Transverse colon (tissue), 4 donors: ENCODE measurements at regions not wholly inside any gene's neighbourhood (a gene's known extent, or its start where the extent isn't known, plus 50 kb on each side); places are given as distances from the start of the nearest gene placed in this dataset.

ENCODE experiments used
- DNase-seq: peaks from one replicate; pipeline ENCODE4 v3.0.0-alpha.2; 2019
- H3K27ac ChIP-seq, 4 donors: fragments of 200-600 bp; sonication (generic); 2 replicates each; pipeline ENCODE4 v1.5.1; 2016 to 2018; ENCODE audit warnings: inconsistent platforms in 4 of 4
- H3K27me3 ChIP-seq: fragments of 200-600 bp; sonication (generic); 2 replicates; pipeline ENCODE4 v1.5.1; 2017; ENCODE audit warnings: inconsistent platforms
- H3K36me3 ChIP-seq, 4 donors: fragments of 200-600 bp; sonication (generic); 2 replicates each; pipeline ENCODE4 v1.5.1; 2017 to 2019; ENCODE audit warnings: inconsistent platforms in 4 of 4
- H3K4me1 ChIP-seq, 4 donors: fragments of 200-600 bp; sonication (generic); 2 replicates each; pipeline ENCODE4 v1.5.1; 2017 to 2020; ENCODE audit warnings: inconsistent platforms in 4 of 4
- H3K4me3 ChIP-seq, 4 donors: fragments of 200-600 bp; sonication (generic); 1 replicate in 1 of 4; 2 replicates in 3 of 4; pipeline versions ENCODE4 v1.5.1 to v1.6.1; 2017 to 2019; ENCODE audit warnings: inconsistent platforms in 4 of 4
- H3K9me3 ChIP-seq, 2 donors: fragments of 200-600 bp; sonication (generic); 2 replicates each; pipeline ENCODE4 v1.5.1; 2017 to 2019; ENCODE audit warnings: inconsistent platforms in 2 of 2
- EP300 ChIP-seq: sonication (generic); formaldehyde crosslinking; IDR thresholded peaks from one replicate; pipeline ENCODE4 v1.6.1; 2017; ENCODE audit warnings: antibody characterized with exemption, low read depth
- POLR2A ChIP-seq: fragments of 450-650 bp; IDR thresholded peaks from one replicate; pipeline ENCODE4 v1.6.1; 2016; ENCODE audit warnings: antibody characterized with exemption, mild to moderate bottlenecking, moderate library complexity
- POLR2AphosphoS5 ChIP-seq, 3 donors: sonication (generic); formaldehyde crosslinking; IDR thresholded peaks; one replicate each; pipeline ENCODE4 v1.6.1; 2016; ENCODE audit warnings: antibody characterized with exemption in 3 of 3
- WGBS, 2 donors: methylation state at CpG; one replicate each; pipeline ENCODE4 v1.1.5; 2018; ENCODE audit warnings: low coverage in 1 of 2; 5-methylcytosine and 5-hydroxymethylcytosine counted together
- in situ Hi-C, 4 donors: fragments of 200-750 bp; cut with MboI; loops; one replicate each; pipeline versions ENCODE4 v1.15.0 to v1.15.1; 2017; ENCODE audit warnings: low sequenced_read_pairs in 3 of 4, low pct_ligation_motif_present in 1 of 4, low pct_unique_long_range_greater_than_20kb in 1 of 4
- intact Hi-C: fragments of 100-400 bp; cut with DNase I; formaldehyde crosslinking; loops from one replicate; pipeline ENCODE4 v1.15.1; 2023; ENCODE audit warnings: low total_unique reads
- TF ChIP-seq, protein P1 (sequence below), 5 experiments: fragments of 200-600 bp in 3 of 5; fragments of 450-650 bp in 2 of 5; sonication (generic) in 3 of 5; IDR thresholded peaks; 1 replicate in 2 of 5; 2 replicates in 3 of 5; pipeline ENCODE4 v1.5.1; 2016 to 2017; ENCODE audit warnings: antibody characterized with exemption in 5 of 5, inconsistent platforms in 3 of 5, mild to moderate bottlenecking in 2 of 5, moderate library complexity in 1 of 5

DNA sequence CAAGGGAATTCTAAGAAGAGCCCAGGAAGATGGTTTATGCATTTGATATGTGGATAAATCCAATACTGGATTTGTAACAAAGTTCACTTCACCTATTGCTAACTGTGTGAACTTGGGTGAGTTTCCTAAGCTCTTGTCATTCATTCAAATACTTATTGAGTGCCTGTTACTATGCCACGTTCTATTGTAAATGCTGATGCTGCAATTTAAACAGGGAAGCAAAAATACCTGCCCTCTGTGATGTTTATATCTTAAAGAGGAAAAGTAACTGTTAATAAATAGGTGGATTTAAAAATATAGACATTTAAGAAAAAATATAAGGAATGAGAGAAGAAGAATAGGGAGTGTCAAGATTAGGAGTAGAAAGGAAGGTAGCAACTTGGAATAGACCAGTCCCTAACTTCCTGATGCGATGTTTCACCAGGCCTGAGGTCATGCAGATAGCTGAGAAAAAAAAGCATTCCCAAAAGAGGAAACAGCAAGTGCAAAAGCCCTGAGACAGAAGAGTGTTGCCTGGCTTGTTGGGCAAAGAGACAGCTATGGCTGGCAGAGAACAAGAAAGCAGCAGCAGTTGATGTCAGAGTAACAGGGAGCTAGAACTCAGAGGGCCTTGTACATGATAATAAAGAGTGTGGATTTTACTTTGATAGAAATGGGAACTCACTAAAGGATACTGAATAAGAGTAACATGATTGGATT is 54.3 kb upstream of the TCF21 start:
- in situ Hi-C loops, result loop anchor here in 1 of 4 donors (10.0 kb wide), 1 partner anchor 260 kb away; no protein-coding TSS in a partner anchor

DNA sequence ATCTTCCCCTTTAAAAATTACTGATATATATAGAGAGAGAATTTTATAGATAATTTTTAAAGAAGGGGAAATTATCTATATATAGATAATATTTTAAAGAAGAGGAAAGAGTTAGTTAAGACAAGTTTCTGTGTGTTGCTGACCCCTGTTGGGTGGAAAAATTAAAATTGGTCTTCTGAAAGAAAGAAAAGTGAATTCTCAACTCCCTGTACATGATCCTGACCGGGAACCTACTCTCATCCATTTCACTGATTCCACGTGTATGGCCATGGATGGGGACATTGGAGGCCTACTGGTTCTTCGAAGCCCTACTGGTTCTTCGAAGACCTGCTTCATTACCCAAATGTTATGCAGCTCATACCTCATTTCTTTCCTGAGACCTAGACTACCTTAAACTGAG is 53.0 kb upstream of the TCF21 start:
- 88% methylated on average over 3 to 4 of the region's 4 CpGs for WGBS, 2 donors
- Histone ChIP-seq H3K27ac (no peak overlapping the region), H3K4me1 (no peaks in the 10 kb centered on the region), H3K36me3 (no peaks in the 10 kb centered on the region), H3K9me3 (no peaks in the 10 kb centered on the region), H3K27me3 (no peaks in the 10 kb centered on the region), H3K4me3 (no peak overlapping the region)
- no peak for DNase-seq
- intact Hi-C loops, result no loop called here
- in situ Hi-C loops, result loop anchor here in 1 of 4 donors (10.0 kb wide), 1 partner anchor 259 kb away; no protein-coding TSS in a partner anchor
- TF ChIP-seq, protein P1, sequence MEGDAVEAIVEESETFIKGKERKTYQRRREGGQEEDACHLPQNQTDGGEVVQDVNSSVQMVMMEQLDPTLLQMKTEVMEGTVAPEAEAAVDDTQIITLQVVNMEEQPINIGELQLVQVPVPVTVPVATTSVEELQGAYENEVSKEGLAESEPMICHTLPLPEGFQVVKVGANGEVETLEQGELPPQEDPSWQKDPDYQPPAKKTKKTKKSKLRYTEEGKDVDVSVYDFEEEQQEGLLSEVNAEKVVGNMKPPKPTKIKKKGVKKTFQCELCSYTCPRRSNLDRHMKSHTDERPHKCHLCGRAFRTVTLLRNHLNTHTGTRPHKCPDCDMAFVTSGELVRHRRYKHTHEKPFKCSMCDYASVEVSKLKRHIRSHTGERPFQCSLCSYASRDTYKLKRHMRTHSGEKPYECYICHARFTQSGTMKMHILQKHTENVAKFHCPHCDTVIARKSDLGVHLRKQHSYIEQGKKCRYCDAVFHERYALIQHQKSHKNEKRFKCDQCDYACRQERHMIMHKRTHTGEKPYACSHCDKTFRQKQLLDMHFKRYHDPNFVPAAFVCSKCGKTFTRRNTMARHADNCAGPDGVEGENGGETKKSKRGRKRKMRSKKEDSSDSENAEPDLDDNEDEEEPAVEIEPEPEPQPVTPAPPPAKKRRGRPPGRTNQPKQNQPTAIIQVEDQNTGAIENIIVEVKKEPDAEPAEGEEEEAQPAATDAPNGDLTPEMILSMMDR (IDR thresholded peaks at IDR 0.05), result no peak
- TF ChIP-seq EP300, result no peak
- TF ChIP-seq POLR2A, result no peak
- TF ChIP-seq POLR2AphosphoS5 (IDR thresholded peaks at IDR 0.05), result no peak

More for the DNA sequence above, 54.3 kb upstream of the TCF21 start:
- Histone ChIP-seq H3K36me3 (no peaks in the 10 kb centered on the region), H3K4me3 (no peak overlapping the region), H3K9me3 (no peaks in the 10 kb centered on the region), H3K27ac (no peak overlapping the region), H3K4me1 (no peaks in the 10 kb centered on the region), H3K27me3 (no peaks in the 10 kb centered on the region)
- TF ChIP-seq EP300 (no peak), POLR2AphosphoS5 (IDR thresholded peaks at IDR 0.05) (no peak), POLR2A (no peak)
- TF ChIP-seq, protein P1 (IDR thresholded peaks at IDR 0.05), result no peak
- no peak for DNase-seq
- WGBS, 2 donors, result 69 to 78% methylated on average over 2 of the region's 2 CpGs
- intact Hi-C loops, result no loop called here

- no peak overlapping the region for H3K27ac ChIP-seq
- in situ Hi-C loops, result loop anchor here in 1 of 4 donors (10.0 kb wide), 1 partner anchor 257 kb away; no protein-coding TSS in a partner anchor
- no peaks in the 10 kb centered on the region for H3K4me1 ChIP-seq
- peak; percentile 68 for DNase-seq
- H3K27me3 ChIP-seq, result no peaks in the 10 kb centered on the region
- intact Hi-C loops, result no loop called here
- TF ChIP-seq POLR2A, result no peak
- no peak for TF ChIP-seq EP300
- TF ChIP-seq, protein P1 (IDR thresholded peaks at IDR 0.05), result peak; percentile 54 to 79 (median 73)
- 27 to 57% methylated on average over 3 to 30 of the region's 30 CpGs for WGBS, 2 donors
- H3K36me3 ChIP-seq, result no peaks in the 10 kb centered on the region
- peak overlapping the region; percentile 17 to 50 (median 42) for H3K4me3 ChIP-seq
- no peaks in the 10 kb centered on the region for H3K9me3 ChIP-seq
These were observed 51.0 kb upstream of the TCF21 start for GRCh38 chr6:133837801-133838349.
